GM12873 (cell line): ENCODE measurements at regions not wholly inside any gene's neighbourhood (a gene's known extent, or its start where the extent isn't known, plus 50 kb on each side); places are given as distances from the start of the nearest gene placed in this dataset.
A peak's percentile ranks its signal among the peaks of the same experiment; 100 is the strongest.

Experiments used
- TF ChIP-seq, protein P1 (sequence below): IDR thresholded peaks from 2 replicates; pipeline ENCODE4 v1.5.1; 2012; ENCODE audit warnings: low read depth, mild to moderate bottlenecking, moderate library complexity, low read length, control low read depth; ENCODE audit not compliant: insufficient read depth; ENCODE audit errors: missing control alignments

DNA sequence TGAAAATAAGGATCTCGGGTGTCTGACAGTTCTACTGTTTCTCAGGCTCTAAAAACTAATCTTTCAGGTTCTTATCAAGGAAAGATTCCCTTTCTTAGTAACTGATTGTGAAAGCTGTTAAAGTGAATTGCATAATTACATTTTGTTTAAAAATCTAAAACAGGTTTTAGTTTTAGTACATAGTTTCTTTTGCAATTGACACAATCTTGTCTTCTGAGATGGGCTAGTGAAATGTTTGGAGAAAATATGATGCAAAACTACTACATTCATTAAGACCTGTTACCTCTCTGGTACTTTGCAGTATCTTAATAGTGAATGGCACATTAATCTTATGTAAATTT is 298.4 kb downstream of the UTRN start:
- TF ChIP-seq, protein P1, sequence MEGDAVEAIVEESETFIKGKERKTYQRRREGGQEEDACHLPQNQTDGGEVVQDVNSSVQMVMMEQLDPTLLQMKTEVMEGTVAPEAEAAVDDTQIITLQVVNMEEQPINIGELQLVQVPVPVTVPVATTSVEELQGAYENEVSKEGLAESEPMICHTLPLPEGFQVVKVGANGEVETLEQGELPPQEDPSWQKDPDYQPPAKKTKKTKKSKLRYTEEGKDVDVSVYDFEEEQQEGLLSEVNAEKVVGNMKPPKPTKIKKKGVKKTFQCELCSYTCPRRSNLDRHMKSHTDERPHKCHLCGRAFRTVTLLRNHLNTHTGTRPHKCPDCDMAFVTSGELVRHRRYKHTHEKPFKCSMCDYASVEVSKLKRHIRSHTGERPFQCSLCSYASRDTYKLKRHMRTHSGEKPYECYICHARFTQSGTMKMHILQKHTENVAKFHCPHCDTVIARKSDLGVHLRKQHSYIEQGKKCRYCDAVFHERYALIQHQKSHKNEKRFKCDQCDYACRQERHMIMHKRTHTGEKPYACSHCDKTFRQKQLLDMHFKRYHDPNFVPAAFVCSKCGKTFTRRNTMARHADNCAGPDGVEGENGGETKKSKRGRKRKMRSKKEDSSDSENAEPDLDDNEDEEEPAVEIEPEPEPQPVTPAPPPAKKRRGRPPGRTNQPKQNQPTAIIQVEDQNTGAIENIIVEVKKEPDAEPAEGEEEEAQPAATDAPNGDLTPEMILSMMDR: no peak

DNA sequence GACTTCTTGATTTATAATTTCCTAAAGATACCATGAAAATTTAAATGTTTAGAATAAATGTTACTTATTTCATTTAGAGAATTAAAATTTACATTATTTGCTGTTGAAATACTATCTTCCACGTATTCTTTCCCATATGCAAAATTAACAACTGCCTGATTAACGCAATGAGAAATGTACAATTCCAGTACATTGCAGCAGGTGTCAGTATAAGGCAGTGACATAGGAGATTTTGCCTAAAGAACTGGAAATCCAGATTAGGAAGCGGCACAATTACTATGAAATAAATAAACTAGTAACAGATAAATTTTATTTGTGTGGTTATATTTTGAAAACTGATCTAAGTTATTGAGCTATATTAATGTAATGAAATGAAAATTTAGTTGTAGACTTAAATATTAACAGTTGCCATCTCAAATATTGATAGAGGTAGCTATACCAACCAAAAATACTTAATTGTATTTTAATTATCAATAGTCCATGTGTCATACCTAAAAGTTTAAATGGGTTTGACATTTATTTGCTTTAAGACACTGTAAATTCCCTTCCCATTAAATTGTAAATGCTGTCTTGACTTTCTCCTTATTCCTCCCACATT is 300.2 kb downstream of the UTRN start:
- TF ChIP-seq, protein P1: peak; percentile 54

DNA sequence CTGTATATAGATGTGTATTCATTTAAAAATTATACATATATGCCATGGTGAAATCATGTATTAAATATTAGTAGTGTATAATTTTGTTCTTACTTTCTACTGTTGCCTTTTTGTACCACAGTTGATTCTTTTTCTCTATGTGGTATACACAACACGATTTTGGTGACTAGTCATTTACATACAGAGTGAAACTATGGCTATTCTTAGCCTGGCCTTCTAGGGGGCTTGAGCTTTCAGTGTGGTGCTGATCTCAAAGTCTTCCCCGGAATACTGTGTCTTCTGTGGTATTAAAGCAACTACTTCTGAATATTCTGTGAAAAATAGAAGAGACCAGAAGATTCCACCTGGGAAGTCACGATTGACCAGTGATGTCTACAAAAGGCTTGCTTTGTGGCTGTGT is 301.9 kb downstream of the UTRN start:
- TF ChIP-seq, protein P1: no peak

DNA sequence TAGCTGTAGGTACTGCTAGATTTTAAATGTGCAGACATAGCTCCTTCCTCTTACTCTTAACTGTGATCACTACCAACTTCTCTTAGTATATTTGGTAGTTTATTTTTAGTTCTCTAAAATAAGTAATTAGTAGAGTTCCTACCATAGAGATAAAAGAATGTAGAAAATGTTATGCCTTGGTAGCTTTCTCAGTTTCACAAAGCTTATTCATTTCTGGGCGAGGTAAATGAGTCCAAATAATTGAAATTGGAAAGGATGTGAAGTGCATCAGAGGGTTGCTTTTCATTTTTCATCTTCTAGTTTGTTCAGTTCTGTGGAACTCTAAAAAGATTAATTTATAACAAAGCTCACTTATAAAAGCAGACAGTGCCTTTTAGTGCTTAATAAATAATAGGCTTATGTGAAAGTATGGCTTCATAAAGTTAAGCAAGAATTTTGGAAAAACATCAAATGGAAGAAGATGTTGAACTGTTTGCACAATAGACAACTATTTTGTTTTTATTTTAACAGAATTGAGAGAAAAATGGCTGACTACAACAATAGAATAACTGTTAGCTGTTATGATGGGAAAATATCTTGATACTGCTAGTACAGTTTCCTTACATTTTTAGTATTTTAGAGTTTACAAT is 303.7 kb downstream of the UTRN start:
- TF ChIP-seq, protein P1: no peak

DNA sequence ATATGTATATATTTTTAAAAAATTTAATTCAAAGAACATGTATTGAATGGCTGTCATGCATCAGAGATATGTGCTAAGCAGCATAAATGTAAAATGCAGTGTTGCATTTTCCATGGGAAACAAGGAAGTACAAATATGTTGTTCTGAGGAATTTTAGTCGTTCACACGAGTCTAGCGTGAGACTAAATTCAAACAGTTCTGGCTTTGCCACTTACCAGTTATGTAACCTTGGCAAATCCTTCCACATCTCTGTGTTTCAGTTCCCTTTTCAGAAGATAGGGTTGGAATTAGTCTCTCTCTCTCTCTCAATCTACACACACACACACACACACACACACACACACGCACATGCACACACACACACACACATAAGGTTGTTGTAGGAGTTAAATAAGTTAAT is 305.4 kb downstream of the UTRN start:
- TF ChIP-seq, protein P1: no peak

DNA sequence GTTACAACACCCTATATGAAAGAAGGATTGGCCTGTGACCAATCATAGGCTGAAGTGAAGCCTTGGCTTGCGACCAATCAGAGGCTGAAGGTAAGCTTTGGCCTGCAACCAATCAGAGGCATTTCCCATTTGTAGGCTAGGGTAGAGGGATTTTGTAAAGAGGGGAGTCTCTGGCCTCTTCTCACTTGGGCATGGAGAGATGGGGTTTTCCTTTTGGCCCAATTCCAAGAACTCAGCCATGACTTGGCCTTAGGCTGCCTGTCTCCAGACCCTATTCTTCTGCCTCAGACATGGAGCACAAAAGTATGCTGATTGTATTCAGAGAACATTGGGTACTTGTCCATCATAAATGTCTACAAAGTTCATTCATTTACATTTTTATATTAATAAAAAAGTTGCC is 308.3 kb downstream of the UTRN start:
- TF ChIP-seq, protein P1: no peak

DNA sequence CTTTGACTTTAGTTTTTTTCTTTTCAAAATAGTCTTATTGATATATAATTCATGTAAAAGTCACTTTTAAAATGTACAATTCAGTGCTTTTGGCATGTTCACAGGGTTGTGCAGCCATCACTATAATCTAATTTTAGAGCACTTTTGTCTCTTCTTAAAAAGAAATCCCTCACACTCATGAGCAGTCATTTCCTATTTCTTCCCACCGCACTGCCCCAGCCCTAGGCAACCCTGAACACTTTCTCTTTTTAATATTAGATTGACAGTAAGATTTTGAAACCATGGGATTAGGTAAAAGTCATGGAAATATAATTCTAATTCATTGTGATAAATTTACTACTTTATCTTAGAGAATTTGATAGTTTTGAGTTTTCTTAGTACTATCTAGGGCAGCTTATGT is 309.4 kb downstream of the UTRN start:
- TF ChIP-seq, protein P1: no peak
